Fibroblast of pulmonary artery (primary cell): ENCODE measurements at regions not wholly inside any gene's neighbourhood (a gene's known extent, or its start where the extent isn't known, plus 50 kb on each side); places are given as distances from the start of the nearest gene placed in this dataset.

Experiments used
- DNase-seq: peaks from one replicate; pipeline ENCODE4 v3.0.0-alpha.2; 2010; ENCODE audit warnings: low read depth
- H3K4me3 ChIP-seq: replicated peaks from 2 replicates; pipeline ENCODE4 v1.5.1; 2011; ENCODE audit warnings: low read depth, mild to moderate bottlenecking, control low read depth, low read length, moderate library complexity
- TF ChIP-seq, protein P1 (sequence below): IDR thresholded peaks from 2 replicates; pipeline ENCODE4 v1.5.1; 2011; ENCODE audit warnings: mild to moderate bottlenecking, control low read depth, low read length, inconsistent platforms; ENCODE audit errors: missing control alignments

DNA sequence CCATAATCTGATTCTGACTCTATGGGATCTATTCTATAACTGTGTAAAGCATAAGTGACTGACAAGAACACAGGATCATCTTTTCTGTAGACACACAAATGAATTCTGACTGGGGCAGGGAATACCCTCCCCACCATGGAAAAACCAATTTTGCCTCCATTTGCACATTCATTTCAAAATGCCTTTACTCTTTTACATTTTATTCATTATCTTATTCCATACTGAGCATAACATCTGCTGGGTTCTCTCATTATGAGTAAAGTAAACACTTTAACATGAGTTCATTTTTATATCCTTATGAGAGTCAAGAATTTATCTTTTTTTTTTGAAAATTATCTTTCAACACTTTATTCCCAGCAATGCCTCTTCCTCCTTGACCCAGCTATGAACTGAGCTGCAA is 163.5 kb downstream of the RNF152 start:
- DNase-seq = no peak
- TF ChIP-seq, protein P1, sequence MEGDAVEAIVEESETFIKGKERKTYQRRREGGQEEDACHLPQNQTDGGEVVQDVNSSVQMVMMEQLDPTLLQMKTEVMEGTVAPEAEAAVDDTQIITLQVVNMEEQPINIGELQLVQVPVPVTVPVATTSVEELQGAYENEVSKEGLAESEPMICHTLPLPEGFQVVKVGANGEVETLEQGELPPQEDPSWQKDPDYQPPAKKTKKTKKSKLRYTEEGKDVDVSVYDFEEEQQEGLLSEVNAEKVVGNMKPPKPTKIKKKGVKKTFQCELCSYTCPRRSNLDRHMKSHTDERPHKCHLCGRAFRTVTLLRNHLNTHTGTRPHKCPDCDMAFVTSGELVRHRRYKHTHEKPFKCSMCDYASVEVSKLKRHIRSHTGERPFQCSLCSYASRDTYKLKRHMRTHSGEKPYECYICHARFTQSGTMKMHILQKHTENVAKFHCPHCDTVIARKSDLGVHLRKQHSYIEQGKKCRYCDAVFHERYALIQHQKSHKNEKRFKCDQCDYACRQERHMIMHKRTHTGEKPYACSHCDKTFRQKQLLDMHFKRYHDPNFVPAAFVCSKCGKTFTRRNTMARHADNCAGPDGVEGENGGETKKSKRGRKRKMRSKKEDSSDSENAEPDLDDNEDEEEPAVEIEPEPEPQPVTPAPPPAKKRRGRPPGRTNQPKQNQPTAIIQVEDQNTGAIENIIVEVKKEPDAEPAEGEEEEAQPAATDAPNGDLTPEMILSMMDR = no peak
- H3K4me3 ChIP-seq = no peak overlapping the region

DNA sequence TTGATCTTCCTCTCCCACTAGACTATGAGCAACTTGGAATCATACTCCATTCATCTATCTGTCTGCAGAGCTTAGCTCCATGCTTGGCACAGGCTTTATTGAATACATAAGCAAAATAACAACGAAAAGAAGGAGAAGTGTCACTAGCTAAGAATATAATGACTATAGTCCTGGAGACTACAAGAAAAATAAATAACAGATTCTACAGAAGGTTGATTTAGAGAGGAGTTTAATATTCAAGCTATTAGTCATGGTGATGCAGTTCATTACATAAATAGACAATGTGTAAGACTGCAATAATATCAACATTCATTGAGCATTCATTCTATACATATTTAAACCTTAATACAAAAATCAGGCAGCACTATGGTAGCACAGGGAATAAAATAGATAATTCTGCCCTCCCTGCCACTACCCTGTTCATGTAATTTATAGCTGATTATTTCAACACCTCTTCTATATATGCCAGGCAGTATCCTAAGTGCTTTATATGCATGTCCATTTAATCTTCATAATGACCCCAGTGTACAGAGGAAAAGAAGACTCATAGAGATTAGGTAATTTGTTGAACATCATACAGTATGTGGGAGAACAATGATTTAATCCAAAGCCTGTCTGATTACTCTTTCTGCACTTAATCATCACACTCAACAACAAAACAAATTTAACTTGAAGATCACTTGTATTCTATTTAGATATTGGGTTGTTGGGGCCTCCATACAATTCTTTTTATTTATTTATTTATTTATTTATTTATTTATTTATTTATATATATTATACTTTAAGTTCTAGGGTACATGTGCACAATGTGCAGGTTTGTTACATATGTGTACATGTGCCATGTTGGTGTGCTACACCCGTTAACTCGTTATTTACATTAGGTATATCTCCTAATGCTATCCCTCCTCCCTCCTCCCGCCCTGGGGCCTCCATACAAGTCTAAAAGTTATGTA is 165.3 kb downstream of the RNF152 start:
- H3K4me3 ChIP-seq = no peak overlapping the region
- DNase-seq = no peak
- TF ChIP-seq, protein P1 = no peak

DNA sequence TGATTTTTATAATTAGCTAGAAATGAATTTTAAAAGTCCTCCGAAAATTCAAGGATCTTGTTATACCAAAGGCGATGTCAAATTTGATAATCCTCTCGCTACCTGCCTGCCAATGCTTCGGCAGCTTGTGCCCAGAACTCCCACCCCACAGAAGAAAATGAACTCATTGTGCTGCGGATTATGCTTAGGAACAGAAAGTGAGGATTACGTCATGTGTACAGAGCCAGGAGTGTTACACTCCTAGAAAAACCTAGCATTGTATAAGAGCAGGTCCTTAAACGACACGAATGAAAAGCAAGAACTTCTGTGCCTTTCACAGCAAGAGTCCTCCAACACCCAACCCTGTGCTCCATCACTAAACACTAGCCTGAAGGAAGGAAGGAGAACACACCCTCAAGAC is 168.3 kb downstream of the RNF152 start:
- DNase-seq = no peak
- H3K4me3 ChIP-seq = no peak overlapping the region
- TF ChIP-seq, protein P1 = no peak

DNA sequence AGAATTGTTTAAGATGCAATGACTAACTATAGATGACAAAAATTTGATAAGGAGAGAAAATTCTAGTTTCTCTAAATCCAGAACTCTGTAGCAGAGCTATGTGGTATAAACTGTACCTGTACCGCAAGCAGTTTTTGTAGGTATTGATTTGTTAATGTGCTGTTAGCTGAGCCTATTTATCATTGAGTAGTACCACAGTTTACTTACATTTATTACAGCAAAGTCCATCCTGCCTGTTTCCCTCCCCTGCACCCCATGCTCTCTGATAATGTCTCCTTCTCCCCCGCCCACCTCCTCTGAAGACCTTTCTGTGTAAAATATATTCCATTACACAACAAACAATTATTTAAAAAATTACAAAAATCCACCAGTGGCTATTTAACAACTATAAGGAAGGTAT is 170.6 kb downstream of the RNF152 start:
- no peak for DNase-seq
- TF ChIP-seq, protein P1 = no peak
- H3K4me3 ChIP-seq = no peak overlapping the region

DNA sequence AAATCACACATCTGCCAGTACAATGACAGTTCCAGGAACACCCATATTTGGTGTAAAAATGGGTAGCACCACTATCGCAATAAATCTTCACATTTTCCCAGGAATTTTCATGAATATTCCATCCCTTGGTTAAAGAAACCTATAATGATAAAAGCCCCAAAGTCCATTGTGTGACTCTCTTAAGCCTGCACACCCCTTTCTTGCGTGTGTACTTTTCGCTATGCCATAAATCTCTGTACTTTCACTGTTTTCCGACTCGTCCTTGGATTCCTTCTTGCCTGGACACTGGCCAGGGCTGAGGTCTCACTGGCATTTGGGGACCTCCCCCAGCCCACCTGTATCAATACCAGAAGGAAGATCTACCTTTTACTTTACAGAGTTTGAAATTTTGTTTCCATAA is 172.3 kb downstream of the RNF152 start:
- H3K4me3 ChIP-seq = no peak overlapping the region
- TF ChIP-seq, protein P1 = no peak

DNA sequence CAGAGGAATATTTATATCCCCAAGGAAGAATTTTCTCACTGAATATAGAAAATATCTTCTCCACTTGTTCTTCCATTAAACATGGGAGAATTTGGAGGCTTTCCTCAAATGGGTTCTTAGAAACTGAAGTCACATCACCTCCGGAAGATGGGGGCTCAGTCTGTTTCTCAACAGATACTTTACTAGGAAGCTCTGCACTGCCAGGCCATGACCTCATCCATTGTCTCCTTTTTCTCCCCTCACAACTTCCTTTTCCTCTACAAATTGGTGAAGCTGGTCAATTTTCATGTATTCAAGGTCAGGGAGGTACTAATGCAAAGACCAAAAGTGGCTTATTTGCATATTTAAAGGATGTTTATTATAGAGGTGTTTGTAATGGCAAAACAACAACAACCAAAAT is 173.1 kb downstream of the RNF152 start:
- peak; percentile 48 for DNase-seq
- TF ChIP-seq, protein P1 = no peak

More for the DNA sequence above, 172.3 kb downstream of the RNF152 start:
- no peak for DNase-seq

More for the DNA sequence above, 173.1 kb downstream of the RNF152 start:
- no peak overlapping the region for H3K4me3 ChIP-seq
